G401.6 (cell line): ENCODE measurements at regions not wholly inside any gene's neighbourhood (a gene's known extent, or its start where the extent isn't known, plus 50 kb on each side); places are given as distances from the start of the nearest gene placed in this dataset.
A peak's percentile ranks its signal among the peaks of the same experiment; 100 is the strongest.
"Not testable (repeated sequence)": the region's sequence is repeated elsewhere in the genome, so short reads cannot be mapped to it uniquely, and the experiment has no call there.

Experiments used
- FAIRE-seq: peaks from 2 replicates; lab custom pipeline; 2012; peaks lifted over from hg19 to GRCh38; lab: Jason Lieb, UNC

DNA sequence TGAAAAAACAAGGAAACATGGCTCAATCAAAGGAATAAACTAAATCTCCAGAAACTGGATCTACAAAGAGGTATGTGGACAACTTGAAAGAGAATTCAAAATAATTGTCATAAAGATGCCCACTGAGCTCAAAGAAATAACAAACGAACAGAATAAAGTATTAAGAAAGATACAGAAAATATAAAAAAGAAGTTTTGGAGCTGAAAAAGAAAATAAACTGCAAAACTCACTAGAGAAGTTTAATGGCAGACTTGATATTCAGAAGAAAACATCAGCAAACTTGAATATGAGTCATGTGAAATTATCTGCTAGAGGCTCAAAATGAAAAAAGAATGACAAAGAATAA lies 208.1 kb upstream of the SAMSN1 start:
- FAIRE-seq: no peak

DNA sequence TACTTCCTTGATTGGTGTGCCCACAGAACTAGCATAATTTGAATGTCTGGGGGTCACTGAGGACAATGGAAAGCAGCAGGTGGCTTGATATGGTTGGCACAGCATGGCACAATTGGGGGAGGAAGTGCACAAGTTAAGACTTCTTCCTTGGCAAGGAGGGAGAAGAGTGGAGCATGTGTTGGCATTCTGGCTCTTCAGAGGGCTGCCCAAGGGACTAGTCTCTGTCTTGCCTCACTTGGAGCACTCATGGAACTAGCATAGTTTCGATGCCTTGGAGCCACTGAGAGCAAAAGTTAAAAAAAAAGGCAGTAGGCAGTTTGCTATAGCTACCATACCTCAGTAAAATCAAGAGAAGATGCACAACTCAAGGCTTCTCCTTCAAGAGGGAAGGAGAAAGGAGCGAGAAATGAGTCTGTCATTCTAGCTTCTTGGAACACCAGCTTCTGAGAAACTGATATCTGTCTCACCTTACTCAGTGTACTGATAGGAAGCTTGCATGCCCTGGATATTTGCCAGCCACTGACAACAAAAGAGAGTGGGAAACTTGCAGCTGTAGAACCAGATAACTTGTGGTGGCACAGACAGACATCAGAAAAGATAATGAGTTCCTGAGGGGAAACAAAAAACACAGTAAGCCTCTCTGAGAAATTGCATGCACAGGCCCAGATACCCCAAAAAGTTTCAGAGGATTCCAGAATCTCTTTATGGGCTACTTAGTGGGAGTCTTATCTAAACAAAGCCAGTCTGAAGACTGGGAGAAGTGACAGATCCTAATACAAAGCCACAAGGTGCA lies 207.5 kb upstream of the SAMSN1 start:
- FAIRE-seq: no peak

DNA sequence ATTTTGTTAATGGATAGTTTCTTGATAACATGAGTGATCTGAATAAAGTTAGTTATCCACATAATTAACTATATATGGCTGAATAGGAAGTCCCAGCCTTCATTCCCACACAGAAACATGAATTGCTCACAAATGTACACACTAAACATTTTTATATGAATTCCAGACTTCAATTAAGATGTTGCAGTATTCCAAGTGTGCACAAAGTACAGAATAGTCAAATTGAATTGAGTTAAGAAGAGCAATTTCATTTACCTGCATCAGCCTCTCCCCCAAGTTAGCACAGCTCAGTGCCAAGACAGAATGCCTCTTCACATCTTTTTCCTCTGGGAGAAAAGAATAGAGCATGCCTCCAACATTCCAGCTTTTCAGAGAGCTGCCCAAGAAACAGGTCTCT lies 207.0 kb upstream of the SAMSN1 start:
- FAIRE-seq: no peak

DNA sequence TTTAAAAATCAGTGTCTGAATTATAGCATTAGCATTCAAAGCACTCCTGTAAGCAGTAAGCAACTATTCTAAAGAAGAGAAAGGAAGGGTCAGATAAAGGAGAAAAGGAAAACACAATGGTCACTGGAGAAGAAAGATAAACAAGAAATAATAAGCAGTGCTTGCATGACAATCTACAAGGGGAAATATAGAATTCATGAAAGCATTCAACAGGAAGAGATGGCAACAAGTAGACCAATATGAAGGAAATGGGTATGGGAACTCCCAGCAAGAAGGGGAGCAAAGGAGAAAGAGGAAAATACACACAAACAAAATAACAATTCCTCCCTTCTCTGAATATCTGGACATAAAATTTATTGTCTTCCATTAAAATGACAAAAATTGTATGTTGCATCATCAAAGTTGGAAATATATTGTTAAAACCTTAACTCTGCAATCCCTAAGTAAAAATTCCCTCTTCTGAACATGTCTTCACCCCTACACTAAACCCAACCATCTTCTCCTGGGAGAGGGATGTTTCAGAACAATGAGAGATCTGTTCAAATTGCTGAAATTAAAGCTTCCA lies 206.3 kb upstream of the SAMSN1 start:
- FAIRE-seq: no peak

DNA sequence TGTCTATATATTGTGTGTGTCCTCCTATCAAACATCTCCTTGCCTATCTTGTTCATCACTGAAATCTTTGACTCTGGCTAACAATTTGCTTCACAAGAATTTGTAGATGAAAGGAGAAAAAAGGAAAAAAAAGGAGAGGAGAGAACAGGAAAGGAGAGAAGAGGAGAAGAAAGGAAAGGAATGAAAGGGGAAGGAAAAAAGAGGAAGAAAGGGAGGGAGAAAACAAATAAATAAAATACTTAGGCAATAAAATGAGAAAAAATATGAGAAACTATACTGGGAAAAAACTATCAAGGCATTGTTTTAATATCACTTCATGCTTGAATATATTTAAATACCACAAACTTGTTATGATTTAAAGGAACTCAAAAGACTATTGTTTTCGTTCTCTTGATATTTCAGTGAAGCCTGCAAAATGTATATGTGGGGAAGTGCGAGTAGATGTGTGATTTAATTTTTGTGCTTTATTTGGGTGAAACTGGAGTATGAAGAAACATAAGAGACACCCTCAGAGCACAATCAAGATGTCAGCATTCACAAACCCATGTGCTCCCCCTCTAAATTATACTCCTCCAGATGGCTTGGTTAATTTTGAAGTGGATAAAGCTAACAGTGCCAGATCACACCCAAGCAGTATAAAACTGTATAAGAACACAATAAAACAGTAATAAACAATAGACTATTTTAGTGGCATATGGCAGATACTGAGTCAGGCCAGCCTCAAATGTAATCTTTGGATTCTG lies 205.7 kb upstream of the SAMSN1 start:
- no peak for FAIRE-seq

DNA sequence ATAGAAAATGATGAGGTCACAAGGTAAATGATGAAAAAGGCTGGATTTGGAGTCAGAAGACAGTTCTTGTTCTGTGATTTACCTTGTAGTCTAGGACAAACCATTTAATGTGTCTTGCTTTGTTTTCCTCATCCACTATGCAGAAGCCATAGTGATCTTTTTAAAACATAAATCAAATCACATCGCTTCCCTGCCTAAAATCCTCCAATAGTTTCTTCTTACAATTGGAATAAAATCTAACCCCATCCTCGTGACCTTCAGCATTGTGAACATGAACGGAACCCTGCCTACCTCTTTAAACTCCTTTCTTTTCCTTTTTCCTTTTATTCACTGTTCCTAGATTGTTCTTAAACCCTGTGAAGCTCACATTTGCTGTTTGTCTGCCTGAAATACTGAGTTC lies 204.9 kb upstream of the SAMSN1 start:
- FAIRE-seq: no peak

DNA sequence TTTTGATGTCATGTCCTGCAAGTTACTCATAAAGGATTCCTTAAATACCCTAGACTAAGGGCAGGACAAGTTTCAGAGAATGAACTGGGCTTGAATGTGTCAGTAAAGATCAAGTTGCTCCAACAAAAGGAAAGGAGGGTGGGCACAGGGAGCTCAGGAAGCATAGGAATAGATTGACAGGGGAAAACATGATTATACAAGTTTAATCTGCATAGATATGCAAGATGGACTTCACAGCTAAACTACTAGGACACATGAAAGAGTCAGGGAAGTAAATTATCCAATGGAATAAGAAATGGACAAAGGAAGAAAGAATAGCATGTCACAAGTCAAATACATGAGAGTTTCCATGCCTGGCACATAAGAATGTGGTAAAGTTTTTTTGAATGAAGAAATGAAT lies 203.9 kb upstream of the SAMSN1 start:
- FAIRE-seq: no peak

DNA sequence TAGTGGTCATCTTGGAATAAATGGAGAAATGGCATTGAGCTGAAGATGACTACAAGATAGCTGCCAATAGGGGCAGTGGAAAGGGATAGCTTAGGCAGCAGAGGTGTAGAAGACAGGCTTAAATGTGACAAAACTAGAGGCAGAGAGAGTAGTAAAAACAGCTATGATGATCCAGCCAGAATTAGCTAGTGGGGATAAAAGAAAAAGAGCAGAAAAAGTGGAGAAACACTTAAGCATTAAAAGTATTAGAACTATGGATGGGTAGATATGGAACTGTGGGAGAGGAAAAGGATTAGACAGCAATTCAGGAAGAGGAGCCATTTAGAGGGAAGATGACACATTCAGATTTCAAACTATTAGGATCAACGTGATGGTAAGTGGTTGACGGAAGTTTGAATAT lies 202.5 kb upstream of the SAMSN1 start:
- FAIRE-seq: no peak

DNA sequence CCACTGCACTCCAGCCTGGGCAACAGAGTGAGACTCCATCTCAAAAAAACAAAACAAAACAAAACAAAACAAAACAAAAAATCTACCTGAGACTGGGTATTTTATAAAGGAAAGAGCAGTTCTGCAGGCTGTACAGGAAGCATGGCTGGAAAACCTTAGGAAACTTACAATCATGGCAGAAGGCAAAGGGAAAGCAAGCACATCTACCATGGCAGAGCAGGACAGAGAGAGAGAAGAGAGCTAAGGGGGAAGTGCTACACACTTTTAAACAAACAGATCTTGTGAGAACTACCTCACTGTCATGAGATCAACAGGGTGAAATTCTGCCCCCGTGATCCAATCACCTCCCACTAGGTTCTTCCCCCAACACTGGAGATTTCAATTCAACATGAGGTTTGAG lies 198.3 kb upstream of the SAMSN1 start:
- FAIRE-seq: no peak

DNA sequence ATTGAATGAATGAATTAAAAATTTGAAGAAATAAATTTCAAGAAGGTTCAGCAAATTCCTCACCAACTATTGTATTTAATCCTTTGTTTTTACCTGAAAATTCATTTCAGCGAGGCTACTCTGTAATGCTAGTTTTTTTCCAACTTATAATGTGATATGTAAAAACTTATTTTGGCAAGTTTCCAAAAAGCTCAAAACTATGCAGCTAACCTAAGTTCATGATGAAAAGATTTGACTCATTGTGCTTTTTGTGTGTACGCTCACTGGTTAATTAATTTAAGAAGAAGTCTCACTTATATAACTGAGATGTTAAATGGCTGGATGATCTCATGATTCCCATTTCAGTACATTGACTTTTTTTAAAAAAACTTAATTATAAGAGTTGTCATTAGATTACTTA lies 196.0 kb upstream of the SAMSN1 start:
- no peak for FAIRE-seq

DNA sequence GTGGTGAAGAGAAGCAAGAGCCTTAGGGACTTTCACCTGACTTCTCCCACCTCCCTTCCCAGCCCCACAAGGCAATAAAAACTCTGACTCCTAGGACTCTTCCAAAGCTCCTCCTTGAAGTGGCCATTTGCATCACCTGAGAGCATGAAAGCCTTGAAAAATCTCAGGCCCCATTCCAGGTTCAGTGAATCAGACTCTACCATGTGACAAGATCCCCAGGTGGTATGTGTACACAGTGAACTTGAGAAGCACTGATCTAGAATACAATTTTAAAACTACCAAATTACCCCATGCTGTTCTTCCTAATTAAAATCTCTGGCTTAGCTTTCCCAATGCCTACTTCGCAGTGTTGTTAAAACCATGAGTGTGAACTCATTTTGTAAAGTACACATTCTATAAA lies 195.1 kb upstream of the SAMSN1 start:
- no peak for FAIRE-seq

DNA sequence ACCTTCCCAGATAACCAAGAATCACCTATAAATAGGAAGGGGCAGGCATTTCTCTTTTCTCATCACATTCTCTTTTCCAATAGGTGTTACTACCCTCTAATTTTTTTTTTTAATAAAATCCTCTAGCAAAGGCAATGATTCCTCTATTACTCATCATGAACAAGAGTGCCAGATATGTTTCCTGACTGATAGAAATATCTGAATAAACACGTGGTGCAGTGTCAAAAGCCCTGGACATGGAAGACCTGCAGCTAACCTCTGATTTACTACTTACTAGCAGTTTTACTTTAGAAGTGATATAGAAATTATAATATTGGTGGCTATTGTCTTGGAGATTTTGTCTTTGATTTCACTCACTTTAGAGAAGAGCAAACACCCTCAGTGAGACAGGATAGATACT lies 194.6 kb upstream of the SAMSN1 start:
- FAIRE-seq: no peak

DNA sequence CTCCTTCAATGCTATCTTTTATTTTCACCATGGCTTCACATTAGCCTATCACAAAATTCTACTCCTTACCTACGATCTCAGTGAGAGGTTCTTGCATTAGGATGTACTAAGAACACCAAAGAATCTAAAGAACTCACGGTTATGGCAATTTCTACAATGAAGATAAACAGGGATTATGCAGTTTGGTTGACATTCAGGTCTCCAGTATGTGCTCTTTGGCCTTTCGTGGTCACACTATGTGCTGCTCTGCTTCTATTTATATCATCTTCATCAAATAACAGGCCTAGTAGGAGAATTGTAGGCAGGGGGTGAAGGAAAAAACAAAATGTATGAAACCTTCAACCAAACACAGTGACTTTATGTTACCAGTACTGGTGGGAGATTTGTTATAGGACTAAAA lies 194.0 kb upstream of the SAMSN1 start:
- FAIRE-seq: no peak

DNA sequence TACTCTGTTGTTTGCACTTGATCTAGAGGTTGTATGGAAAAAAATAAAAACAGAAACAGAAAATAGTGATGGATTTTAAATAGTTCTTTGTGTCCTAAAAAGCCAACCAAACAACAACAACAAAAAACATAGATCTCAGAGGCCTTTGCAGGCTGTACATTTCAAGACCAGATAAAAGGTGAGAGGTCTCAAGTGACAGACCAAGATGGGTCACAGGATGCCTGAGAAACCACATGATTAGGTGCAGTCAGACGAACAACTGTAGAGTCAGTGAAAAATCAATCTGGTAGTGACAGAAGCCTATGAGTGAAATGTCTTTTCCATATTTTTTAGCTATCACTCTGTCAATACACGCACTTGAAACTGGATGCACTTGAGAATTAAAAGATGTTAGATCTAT lies 193.5 kb upstream of the SAMSN1 start:
- FAIRE-seq: no peak

DNA sequence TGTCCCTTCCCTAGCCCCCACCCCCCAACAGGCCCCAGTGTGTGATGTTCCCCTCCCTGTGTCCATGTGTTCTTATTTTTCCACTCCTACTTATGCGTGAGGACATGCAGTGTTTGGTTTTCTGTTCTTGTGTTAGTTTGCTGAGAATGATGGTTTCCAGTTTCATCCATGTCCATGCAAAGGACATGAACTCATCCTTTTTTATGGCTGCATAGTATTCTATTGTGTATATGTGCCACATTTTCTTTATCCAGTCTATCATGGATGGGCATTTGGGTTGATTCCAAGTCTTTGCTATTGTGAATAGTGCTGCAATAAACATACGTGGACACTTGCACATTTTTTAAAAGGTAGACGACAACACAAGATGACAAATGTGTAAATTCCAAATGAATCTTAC lies 192.5 kb upstream of the SAMSN1 start:
- FAIRE-seq: not testable (repeated sequence)

DNA sequence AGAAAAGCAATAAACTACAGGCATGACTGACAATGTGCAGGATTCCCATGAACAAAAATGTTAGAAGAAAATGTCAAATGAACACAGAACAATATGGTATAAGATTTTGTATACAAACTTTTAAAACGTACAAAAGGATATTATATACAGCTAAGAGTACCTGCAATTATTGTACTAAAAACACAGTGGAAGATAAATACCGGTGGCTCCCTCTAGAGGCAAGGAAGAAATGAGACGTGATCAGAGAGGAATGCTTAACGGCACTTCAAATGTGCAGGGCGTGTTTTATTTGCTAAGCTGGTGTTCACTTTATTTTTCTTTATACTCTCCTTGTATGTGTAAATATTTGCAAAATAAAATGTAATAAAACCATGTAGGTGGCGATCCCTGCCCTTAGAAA lies 191.8 kb upstream of the SAMSN1 start:
- no peak for FAIRE-seq

DNA sequence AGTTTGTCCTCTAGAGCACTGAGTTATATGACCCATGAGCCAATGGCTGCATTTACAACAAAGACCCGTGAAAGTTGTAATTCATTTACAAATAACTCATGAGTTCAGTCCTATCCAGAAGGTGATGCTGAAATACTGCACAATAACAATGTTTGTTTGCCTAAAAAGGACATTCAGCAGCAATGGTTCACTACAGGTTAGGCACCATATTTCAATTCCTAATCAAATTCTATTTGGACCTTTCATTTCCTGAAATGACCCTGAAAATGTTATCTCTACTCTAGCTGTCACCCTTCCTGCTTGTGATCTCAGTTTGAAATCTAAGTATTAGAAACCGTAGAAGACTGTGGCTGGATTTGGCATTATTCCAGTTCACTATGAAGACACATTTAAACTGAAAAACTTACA lies 191.2 kb upstream of the SAMSN1 start:
- FAIRE-seq: no peak

DNA sequence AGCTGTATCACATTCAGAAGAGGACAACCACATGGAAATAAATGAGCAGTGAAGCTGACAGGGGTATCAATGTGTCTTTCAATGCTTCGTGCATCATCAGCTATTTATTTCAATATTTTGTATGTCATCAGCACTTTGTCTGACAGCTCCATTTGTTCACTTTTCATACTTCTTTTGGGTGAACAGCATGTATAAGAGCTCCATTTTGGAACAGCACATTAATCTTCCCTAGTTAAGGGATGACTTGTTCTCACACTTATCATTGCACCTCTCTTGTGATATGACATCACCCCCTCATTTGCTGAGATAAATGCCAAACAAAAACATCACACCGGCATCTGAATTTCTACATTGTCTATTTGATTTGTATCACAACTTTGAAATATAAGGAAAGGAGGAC lies 190.6 kb upstream of the SAMSN1 start:
- FAIRE-seq: no peak

DNA sequence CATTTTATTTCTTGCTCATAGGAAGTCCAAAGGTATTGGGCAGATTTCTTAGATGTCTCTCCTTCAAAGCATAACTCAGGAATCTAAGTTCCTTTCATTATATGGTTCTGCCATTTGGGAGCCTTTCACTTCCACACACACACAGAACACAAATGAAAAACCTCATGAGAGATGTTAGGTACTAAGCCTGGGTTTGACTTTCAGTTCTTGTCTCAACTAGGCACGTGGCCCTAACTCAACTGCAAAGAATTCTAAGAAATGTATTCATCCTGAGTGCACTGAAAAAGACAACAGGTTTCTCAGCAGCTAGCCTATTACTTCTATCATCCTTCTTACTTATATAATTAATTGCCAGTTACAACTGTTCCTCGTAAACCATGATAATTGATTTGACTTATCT lies 190.0 kb upstream of the SAMSN1 start:
- FAIRE-seq: no peak

DNA sequence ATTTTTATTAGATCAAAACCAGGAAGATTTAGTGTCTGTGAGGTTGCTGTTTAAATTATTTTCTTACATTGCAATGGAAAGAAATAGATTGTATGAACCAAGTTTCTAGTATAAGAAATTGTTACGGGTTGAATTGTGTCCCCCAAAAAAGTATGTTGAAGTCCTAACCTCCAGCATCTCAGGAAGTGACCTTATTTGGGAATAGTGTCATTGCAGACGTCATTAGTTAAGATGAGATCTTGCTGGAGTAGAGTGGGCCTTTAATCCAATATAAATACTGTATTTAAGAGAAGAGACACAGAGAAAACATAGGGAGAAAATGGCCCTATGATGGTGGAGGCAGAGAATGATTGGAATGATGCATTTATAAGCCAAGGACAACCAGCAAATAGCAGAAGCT lies 188.7 kb upstream of the SAMSN1 start:
- no peak for FAIRE-seq

DNA sequence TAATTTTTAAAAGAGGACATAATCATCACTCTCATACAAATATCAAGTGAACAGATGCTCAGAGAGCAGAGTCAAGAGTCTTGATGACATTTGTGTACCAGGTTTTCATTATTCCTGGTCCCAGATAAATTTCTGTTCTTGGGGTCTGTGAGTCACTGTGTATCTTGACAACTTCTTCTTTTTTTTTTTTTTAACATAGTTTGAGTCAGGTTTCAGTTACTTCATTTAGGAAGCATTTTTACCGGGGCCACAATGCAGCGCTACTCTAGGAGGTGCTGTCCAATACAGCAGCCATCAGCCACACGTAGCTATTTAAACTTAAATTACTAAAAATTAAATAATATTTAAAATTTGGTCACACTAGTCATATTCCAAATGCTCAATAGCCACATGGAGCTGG lies 188.1 kb upstream of the SAMSN1 start:
- FAIRE-seq: no peak

DNA sequence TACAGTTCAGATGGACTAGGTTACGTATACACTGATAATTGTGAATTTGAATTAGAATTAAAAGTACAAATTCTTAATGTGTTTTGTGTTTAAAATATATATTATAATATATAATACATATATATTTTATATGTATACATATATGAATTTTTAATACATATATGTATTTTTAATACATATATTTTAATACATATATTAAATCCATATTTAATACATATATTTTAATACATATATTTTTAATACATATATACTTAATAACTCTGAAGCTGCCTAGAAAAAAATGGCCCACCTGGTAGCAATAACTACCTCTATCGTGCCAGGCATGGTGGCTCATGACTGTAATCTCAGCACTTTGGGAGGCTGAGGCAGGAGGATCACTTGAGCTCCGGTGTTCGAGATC lies 179.1 kb upstream of the SAMSN1 start:
- FAIRE-seq: peak; percentile 86

DNA sequence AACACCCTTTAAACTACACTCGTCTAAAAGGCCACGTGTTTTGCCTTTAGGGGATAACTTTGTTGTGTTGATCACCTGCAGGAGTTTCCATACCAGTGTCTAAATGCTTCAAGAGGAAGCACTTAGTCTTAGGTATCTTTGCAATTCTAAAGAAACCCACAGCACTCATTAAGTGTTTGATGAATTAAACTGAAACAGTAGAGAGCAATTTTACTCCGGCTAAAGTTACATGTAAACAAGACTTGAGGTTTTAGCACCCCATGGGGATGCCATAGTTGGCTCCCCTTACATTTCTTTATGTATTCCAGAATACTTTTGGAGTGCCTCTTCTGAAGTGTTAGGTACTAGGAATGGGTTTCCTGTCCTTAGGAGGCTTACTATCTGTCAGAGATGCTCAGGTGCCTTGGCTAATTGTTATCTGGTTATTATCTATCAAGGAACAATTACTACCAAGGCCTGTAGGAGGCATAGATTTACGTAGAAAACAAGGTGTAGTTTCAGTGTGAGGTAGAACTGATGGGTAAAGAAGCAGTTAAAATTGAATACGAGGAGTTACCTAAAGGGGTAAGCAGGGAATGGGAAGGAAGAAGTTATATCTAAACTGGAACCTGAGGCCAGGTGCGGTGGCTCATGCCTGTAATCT lies 176.8 kb upstream of the SAMSN1 start:
- no peak for FAIRE-seq
